ENCODE measurements at regions not wholly inside any gene's neighbourhood (a gene's known extent, or its start where the extent isn't known, plus 50 kb on each side); places are given as distances from the start of the nearest gene placed in this dataset.

DNA sequence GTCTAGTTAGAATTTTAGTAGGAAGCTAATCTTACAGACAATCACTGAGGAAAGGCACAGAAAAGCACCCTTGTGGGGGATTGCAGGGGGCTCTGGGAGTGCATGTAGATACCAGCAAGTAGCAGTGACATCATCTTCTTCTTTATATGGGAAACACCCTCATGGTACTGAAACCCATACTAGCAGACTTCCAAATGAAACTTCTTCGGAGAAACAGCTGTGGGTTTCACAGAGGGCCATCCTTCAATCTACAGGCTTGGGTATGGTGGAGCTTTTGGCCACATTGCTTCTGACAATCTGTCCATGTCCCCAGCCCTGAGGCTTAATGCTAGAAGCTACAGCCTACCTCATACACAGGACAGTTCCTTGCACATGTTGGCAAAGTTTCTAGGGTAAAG, 165.2 kb upstream of the NFIB start:
- TF ChIP-seq POLR2AphosphoS5 (IDR thresholded peaks at IDR 0.05; ENCODE audit: low read depth, low read length) (no peak), TAF1 (IDR thresholded peaks at IDR 0.05; ENCODE audit: borderline replicate concordance, insufficient read depth, low read length) (no peak), FOXP2 (optimal IDR thresholded peaks at IDR 0.05; ENCODE audit: borderline replicate concordance, extremely low read depth, extremely low read length, insufficient read depth) (no peak), SIN3A (IDR thresholded peaks at IDR 0.05; ENCODE audit: borderline replicate concordance, insufficient read depth, low read length) (no peak)
- TF ChIP-seq, protein P1, sequence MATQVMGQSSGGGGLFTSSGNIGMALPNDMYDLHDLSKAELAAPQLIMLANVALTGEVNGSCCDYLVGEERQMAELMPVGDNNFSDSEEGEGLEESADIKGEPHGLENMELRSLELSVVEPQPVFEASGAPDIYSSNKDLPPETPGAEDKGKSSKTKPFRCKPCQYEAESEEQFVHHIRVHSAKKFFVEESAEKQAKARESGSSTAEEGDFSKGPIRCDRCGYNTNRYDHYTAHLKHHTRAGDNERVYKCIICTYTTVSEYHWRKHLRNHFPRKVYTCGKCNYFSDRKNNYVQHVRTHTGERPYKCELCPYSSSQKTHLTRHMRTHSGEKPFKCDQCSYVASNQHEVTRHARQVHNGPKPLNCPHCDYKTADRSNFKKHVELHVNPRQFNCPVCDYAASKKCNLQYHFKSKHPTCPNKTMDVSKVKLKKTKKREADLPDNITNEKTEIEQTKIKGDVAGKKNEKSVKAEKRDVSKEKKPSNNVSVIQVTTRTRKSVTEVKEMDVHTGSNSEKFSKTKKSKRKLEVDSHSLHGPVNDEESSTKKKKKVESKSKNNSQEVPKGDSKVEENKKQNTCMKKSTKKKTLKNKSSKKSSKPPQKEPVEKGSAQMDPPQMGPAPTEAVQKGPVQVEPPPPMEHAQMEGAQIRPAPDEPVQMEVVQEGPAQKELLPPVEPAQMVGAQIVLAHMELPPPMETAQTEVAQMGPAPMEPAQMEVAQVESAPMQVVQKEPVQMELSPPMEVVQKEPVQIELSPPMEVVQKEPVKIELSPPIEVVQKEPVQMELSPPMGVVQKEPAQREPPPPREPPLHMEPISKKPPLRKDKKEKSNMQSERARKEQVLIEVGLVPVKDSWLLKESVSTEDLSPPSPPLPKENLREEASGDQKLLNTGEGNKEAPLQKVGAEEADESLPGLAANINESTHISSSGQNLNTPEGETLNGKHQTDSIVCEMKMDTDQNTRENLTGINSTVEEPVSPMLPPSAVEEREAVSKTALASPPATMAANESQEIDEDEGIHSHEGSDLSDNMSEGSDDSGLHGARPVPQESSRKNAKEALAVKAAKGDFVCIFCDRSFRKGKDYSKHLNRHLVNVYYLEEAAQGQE (IDR thresholded peaks at IDR 0.05; ENCODE audit: insufficient read depth in 1 of 2, low read depth in 2 of 2, low read length in 2 of 2) = no peak

DNA sequence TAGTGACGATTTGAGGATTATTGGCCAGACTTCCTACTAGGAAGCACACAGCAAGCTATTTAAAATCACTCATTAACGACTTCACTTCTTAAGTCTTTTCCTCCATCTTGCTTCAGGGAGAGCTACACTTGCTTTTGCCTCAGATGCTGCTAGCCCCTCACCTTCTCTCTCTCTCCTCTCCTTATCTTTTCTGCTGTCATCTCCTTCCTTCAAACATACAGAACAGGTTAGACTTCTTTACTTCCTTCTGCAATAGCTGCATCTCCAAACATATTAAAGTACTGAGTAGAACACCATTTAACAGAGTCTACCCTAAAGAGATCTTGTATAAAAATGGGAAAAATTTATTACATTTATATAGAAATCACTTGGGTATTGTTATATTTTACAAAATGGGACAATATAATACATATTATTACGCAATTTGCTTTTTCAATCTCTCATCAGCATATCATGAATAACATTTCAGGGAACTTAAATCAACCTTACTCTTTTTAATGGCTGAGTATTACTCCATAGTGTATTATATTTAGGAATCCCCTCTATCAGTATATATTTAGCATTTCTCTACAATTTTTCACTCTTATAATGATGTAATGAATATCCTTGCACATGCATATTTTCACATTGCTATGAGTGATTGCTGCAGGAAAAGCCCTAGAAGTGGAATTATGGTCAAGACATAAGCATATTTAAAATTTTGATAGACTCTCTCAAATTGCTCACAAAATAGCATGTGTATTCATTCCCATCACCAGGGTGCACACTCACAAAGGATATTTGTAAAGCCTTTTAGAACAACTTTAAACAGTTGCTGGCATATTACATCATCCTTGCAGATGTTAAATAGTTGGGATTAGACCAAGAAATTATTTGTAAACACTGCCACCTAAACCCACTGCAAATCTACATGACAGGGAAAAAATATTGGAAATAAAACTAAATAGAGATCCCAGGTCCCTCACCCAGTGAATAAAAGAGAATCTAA, 164.5 kb upstream of the NFIB start:
- TF ChIP-seq TAF1 (IDR thresholded peaks at IDR 0.05; ENCODE audit: borderline replicate concordance, insufficient read depth, low read length) = no peak
- TF ChIP-seq SIN3A (IDR thresholded peaks at IDR 0.05; ENCODE audit: borderline replicate concordance, insufficient read depth, low read length) = no peak
- no peak for TF ChIP-seq POLR2AphosphoS5 (IDR thresholded peaks at IDR 0.05; ENCODE audit: low read depth, low read length)
- no peak for TF ChIP-seq FOXP2 (optimal IDR thresholded peaks at IDR 0.05; ENCODE audit: borderline replicate concordance, extremely low read depth, extremely low read length, insufficient read depth)
- TF ChIP-seq, protein P1 (IDR thresholded peaks at IDR 0.05; ENCODE audit: insufficient read depth in 1 of 2, low read depth in 2 of 2, low read length in 2 of 2) = no peak

GRCh38 chr9:14471041-14471440, 157.1 kb upstream of the NFIB start:
- TF ChIP-seq SIN3A (IDR thresholded peaks at IDR 0.05; ENCODE audit: borderline replicate concordance, insufficient read depth, low read length) (no peak), TAF1 (IDR thresholded peaks at IDR 0.05; ENCODE audit: borderline replicate concordance, insufficient read depth, low read length) (no peak), FOXP2 (optimal IDR thresholded peaks at IDR 0.05; ENCODE audit: borderline replicate concordance, extremely low read depth, extremely low read length, insufficient read depth) (no peak)
- TF ChIP-seq, protein P1 (IDR thresholded peaks at IDR 0.05; ENCODE audit: insufficient read depth in 1 of 2, low read depth in 2 of 2, low read length in 2 of 2) = no peak

DNA sequence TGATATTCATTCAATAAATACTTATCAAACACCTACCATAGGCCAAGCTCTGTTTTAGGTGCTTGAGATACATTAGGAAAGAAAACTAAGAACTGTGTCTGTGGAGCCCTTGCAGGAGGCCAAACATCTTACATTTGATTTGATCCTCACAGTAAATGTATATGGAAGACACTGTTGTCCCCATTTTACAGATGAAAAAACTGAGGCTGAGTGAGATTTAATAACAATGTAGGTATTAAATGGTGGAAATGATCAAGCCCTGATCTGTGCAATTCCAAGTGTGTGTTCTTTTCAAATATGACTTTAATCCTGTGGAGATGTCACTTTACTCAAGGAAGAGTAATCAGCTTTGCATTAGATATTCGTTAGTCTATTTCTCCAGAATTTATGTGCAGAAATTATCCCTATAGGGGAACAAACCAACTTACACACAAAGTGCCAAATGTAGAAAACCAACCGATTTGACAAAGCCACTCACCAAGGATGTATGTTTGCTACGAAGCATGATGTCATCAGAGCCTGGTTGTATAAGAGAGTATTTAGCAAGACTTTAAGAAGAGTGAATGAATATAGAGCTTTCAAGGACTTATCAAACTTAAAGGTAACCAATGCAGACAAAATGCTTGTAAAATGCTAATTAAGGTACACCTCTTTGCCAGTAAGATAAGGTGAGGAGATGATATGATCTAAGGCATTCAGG, 153.9 kb upstream of the NFIB start:
- TF ChIP-seq POLR2AphosphoS5 (IDR thresholded peaks at IDR 0.05; ENCODE audit: low read depth, low read length) (no peak), SIN3A (IDR thresholded peaks at IDR 0.05; ENCODE audit: borderline replicate concordance, insufficient read depth, low read length) (no peak), TAF1 (IDR thresholded peaks at IDR 0.05; ENCODE audit: borderline replicate concordance, insufficient read depth, low read length) (no peak), FOXP2 (optimal IDR thresholded peaks at IDR 0.05; ENCODE audit: borderline replicate concordance, extremely low read depth, extremely low read length, insufficient read depth) (no peak)
- TF ChIP-seq, protein P1 (IDR thresholded peaks at IDR 0.05; ENCODE audit: insufficient read depth in 1 of 2, low read depth in 2 of 2, low read length in 2 of 2) = no peak
